MCF 10A (cell line): ENCODE measurements at regions not wholly inside any gene's neighbourhood (a gene's known extent, or its start where the extent isn't known, plus 50 kb on each side); places are given as distances from the start of the nearest gene placed in this dataset.
"Not testable (repeated sequence)": the region's sequence is repeated elsewhere in the genome, so short reads cannot be mapped to it uniquely, and the experiment has no call there.

Experiments used
- BruUV-seq: library from RNA; stranded (reverse); fragments of 400-500 nt; replicated peaks from 2 replicates; lab custom pipeline; 2021; lab: Mats Ljungman, UMichigan
- CTCF ChIA-PET: fragments of 300-600 bp; sonication (Branson Sonifier 250); formaldehyde crosslinking; extraction: SDS; loops from one replicate; lab custom pipeline; 2021; ENCODE audit warnings: antibody characterized with exemption, inconsistent platforms; lab: Yijun Ruan, JAX
- POLR2A ChIA-PET: fragments of 300-600, 350-650 bp; sonication (Branson Sonifier 250); formaldehyde crosslinking; extraction: SDS; loops from one replicate; lab custom pipeline; 2020; ENCODE audit warnings: antibody characterized with exemption, inconsistent platforms; lab: Yijun Ruan, JAX
- DNase-seq: peaks from one replicate; pipeline ENCODE4 v3.0.0-alpha.2; 2018; ENCODE audit not compliant: unreplicated experiment
- H3K27ac Mint-ChIP-seq: one replicate; pipeline ENCODE4 v1.8.0; 2022; ENCODE audit warnings: mild to moderate bottlenecking, low read depth, mixed read lengths; ENCODE audit not compliant: unreplicated experiment
- H3K27me3 Mint-ChIP-seq: one replicate; pipeline ENCODE4 v1.8.0; 2022; ENCODE audit warnings: mixed read lengths; ENCODE audit not compliant: insufficient read depth, unreplicated experiment
- H3K36me3 Mint-ChIP-seq: one replicate; pipeline ENCODE4 v1.8.0; 2022; ENCODE audit warnings: mild to moderate bottlenecking, moderate library complexity, mixed read lengths; ENCODE audit not compliant: insufficient read depth, unreplicated experiment
- H3K4me1 Mint-ChIP-seq: one replicate; pipeline ENCODE4 v1.8.0; 2022; ENCODE audit warnings: mixed read lengths; ENCODE audit not compliant: insufficient read depth, unreplicated experiment
- H3K4me3 Mint-ChIP-seq: one replicate; pipeline ENCODE4 v1.8.0; 2022; ENCODE audit warnings: mild to moderate bottlenecking, moderate library complexity, mixed read lengths; ENCODE audit not compliant: unreplicated experiment
- H3K9me3 Mint-ChIP-seq: one replicate; pipeline ENCODE4 v1.8.0; 2022; ENCODE audit warnings: mixed read lengths; ENCODE audit not compliant: unreplicated experiment
- intact Hi-C: fragments of 100-400 bp; cut with micrococcal nuclease; formaldehyde crosslinking; loops from 2 replicates; pipeline ENCODE4 v1.14.1; 2022
- TF ChIP-seq, protein P1 (sequence below): fragments of 200-600 bp; IDR thresholded peaks from one replicate; pipeline ENCODE4 v1.8.0; 2022; ENCODE audit warnings: antibody characterized with exemption, mild to moderate bottlenecking; ENCODE audit not compliant: unreplicated experiment

DNA sequence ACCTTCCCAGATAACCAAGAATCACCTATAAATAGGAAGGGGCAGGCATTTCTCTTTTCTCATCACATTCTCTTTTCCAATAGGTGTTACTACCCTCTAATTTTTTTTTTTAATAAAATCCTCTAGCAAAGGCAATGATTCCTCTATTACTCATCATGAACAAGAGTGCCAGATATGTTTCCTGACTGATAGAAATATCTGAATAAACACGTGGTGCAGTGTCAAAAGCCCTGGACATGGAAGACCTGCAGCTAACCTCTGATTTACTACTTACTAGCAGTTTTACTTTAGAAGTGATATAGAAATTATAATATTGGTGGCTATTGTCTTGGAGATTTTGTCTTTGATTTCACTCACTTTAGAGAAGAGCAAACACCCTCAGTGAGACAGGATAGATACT, 194.6 kb upstream of the SAMSN1 start:
- Mint-ChIP-seq H3K4me3 (no peak overlapping the region), H3K36me3 (no peaks in the 10 kb centered on the region), H3K27me3 (no peaks in the 10 kb centered on the region), H3K27ac (peak overlapping the region; percentile 39), H3K4me1 (peaks cover 17% of the 10 kb centered on the region), H3K9me3 (peaks cover 8% of the 10 kb centered on the region)
- ChIA-PET CTCF (interaction anchor here (0.6 to 1.2 kb wide), 3 partner anchors 8 to 35 kb away, joined by 3 to 4 read pairs (median 4); no protein-coding TSS in a partner anchor), POLR2A (interaction anchor here (0.7 to 1.4 kb wide), 5 partner anchors 134 to 818 kb away, joined by 3 to 5 read pairs (median 3); no protein-coding TSS in a partner anchor)
- TF ChIP-seq, protein P1, sequence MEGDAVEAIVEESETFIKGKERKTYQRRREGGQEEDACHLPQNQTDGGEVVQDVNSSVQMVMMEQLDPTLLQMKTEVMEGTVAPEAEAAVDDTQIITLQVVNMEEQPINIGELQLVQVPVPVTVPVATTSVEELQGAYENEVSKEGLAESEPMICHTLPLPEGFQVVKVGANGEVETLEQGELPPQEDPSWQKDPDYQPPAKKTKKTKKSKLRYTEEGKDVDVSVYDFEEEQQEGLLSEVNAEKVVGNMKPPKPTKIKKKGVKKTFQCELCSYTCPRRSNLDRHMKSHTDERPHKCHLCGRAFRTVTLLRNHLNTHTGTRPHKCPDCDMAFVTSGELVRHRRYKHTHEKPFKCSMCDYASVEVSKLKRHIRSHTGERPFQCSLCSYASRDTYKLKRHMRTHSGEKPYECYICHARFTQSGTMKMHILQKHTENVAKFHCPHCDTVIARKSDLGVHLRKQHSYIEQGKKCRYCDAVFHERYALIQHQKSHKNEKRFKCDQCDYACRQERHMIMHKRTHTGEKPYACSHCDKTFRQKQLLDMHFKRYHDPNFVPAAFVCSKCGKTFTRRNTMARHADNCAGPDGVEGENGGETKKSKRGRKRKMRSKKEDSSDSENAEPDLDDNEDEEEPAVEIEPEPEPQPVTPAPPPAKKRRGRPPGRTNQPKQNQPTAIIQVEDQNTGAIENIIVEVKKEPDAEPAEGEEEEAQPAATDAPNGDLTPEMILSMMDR, result no peak
- no TSS peak for BruUV-seq
- DNase-seq, result peak; percentile 35
- intact Hi-C loops, result no loop called here

DNA sequence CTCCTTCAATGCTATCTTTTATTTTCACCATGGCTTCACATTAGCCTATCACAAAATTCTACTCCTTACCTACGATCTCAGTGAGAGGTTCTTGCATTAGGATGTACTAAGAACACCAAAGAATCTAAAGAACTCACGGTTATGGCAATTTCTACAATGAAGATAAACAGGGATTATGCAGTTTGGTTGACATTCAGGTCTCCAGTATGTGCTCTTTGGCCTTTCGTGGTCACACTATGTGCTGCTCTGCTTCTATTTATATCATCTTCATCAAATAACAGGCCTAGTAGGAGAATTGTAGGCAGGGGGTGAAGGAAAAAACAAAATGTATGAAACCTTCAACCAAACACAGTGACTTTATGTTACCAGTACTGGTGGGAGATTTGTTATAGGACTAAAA, 194.0 kb upstream of the SAMSN1 start:
- H3K4me1 Mint-ChIP-seq, result peaks cover 17% of the 10 kb centered on the region
- intact Hi-C loops, result no loop called here
- BruUV-seq, result no TSS peak
- H3K27ac Mint-ChIP-seq, result no peak overlapping the region
- TF ChIP-seq, protein P1, result no peak
- no peaks in the 10 kb centered on the region for H3K36me3 Mint-ChIP-seq
- DNase-seq, result no peak
- ChIA-PET CTCF (interaction anchor here (0.6 to 1.0 kb wide), 4 partner anchors 16 to 204 kb away, joined by 3 to 6 read pairs (median 3); no protein-coding TSS in a partner anchor), POLR2A (no interaction called here)
- H3K27me3 Mint-ChIP-seq, result no peaks in the 10 kb centered on the region
- peaks cover 8% of the 10 kb centered on the region for H3K9me3 Mint-ChIP-seq
- no peak overlapping the region for H3K4me3 Mint-ChIP-seq

DNA sequence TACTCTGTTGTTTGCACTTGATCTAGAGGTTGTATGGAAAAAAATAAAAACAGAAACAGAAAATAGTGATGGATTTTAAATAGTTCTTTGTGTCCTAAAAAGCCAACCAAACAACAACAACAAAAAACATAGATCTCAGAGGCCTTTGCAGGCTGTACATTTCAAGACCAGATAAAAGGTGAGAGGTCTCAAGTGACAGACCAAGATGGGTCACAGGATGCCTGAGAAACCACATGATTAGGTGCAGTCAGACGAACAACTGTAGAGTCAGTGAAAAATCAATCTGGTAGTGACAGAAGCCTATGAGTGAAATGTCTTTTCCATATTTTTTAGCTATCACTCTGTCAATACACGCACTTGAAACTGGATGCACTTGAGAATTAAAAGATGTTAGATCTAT, 193.5 kb upstream of the SAMSN1 start:
- ChIA-PET CTCF (interaction anchor here (0.7 to 1.0 kb wide), 3 partner anchors 136 to 204 kb away, joined by 3 to 6 read pairs (median 3); no protein-coding TSS in a partner anchor), POLR2A (no interaction called here)
- Mint-ChIP-seq H3K27ac (no peak overlapping the region), H3K27me3 (no peaks in the 10 kb centered on the region), H3K4me1 (peaks cover 17% of the 10 kb centered on the region), H3K36me3 (no peaks in the 10 kb centered on the region), H3K9me3 (peaks cover 8% of the 10 kb centered on the region), H3K4me3 (no peak overlapping the region)
- intact Hi-C loops, result loop anchor here (10.0 kb wide), 1 partner anchor 295 kb away; no protein-coding TSS in a partner anchor
- TF ChIP-seq, protein P1, result no peak
- no TSS peak for BruUV-seq
- DNase-seq, result no peak

DNA sequence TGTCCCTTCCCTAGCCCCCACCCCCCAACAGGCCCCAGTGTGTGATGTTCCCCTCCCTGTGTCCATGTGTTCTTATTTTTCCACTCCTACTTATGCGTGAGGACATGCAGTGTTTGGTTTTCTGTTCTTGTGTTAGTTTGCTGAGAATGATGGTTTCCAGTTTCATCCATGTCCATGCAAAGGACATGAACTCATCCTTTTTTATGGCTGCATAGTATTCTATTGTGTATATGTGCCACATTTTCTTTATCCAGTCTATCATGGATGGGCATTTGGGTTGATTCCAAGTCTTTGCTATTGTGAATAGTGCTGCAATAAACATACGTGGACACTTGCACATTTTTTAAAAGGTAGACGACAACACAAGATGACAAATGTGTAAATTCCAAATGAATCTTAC, 192.5 kb upstream of the SAMSN1 start:
- H3K4me3 Mint-ChIP-seq, H3K9me3 Mint-ChIP-seq, H3K27me3 Mint-ChIP-seq, H3K36me3 Mint-ChIP-seq, H3K27ac Mint-ChIP-seq, BruUV-seq, DNase-seq, POLR2A ChIA-PET: not testable (repeated sequence)
- intact Hi-C loops, result loop anchor here (1.0 to 10.0 kb wide), 2 partner anchors 190 to 294 kb away; no protein-coding TSS in a partner anchor
- CTCF ChIA-PET, result interaction anchor here (0.6 to 2.5 kb wide), 22 partner anchors 10 to 853 kb away, joined by 3 to 9 read pairs (median 3); no protein-coding TSS in a partner anchor
- peaks cover 17% of the 10 kb centered on the region for H3K4me1 Mint-ChIP-seq
